HepG2 (cell line): ENCODE measurements at regions not wholly inside any gene's neighbourhood (a gene's known extent, or its start where the extent isn't known, plus 50 kb on each side); places are given as distances from the start of the nearest gene placed in this dataset.

ENCODE experiments used
- ATAC-seq: fragments of 200-7000 bp; cut with Tn5 transposase; 3 replicates; pipeline ENCODE4 v1.9.1; 2020; ENCODE audit warnings: mild to moderate bottlenecking, moderate library complexity
- BruUV-seq: library from RNA; stranded (reverse); fragments of 400-500 nt; replicated peaks from 2 replicates; lab custom pipeline; 2021; lab: Mats Ljungman, UMichigan
- CTCF ChIA-PET: fragments of 300-600 bp; formaldehyde crosslinking; extraction: SDS; loops from one replicate; lab custom pipeline; 2021; ENCODE audit warnings: low total read pairs, inconsistent platforms, low intra/inter-chr PET ratio; lab: Yijun Ruan, JAX
- POLR2A ChIA-PET: fragments of 350-600 bp; sonication (Branson Sonifier 250); formaldehyde crosslinking; loops from one replicate; lab custom pipeline; 2020; ENCODE audit warnings: antibody characterized with exemption, inconsistent platforms; lab: Yijun Ruan, JAX
- DNase-seq: peaks from one replicate; pipeline ENCODE4 v3.0.0-alpha.2; 2015; ENCODE audit warnings: low spot score
- FAIRE-seq: peaks from 3 replicates; lab custom pipeline; 2011; peaks lifted over from hg19 to GRCh38; lab: Jason Lieb, UNC
- H2AFZ ChIP-seq: one replicate; pipeline ENCODE4 v1.6.1; 2011; ENCODE audit warnings: low read length, inconsistent platforms
- H3K27ac ChIP-seq: fragments of 300-600 bp; 3 replicates; pipeline ENCODE4 v1.8.0; 2011; ENCODE audit warnings: mixed run types, mild to moderate bottlenecking, mixed read lengths, low read length, inconsistent platforms; ENCODE audit not compliant: insufficient read depth; ENCODE audit errors: extremely low read length
- H3K27me3 ChIP-seq, 2 experiments: fragments of 200-600 bp in 1 of 2; 2 replicates in 1 of 2; 3 replicates in 1 of 2; pipeline versions ENCODE4 v1.6.0 to v1.8.0; 2011; ENCODE audit warnings: low read length in 2 of 2, mild to moderate bottlenecking in 2 of 2, moderate library complexity in 2 of 2, inconsistent platforms in 1 of 2; ENCODE audit not compliant: insufficient read depth in 2 of 2, control insufficient read depth in 1 of 2
- H3K36me3 ChIP-seq, 2 experiments: fragments of 200-600 bp in 1 of 2; replicated peaks in 1 of 2; 2 replicates in 1 of 2; 3 replicates in 1 of 2; pipeline versions ENCODE4 v1.5.1 to v1.8.0; 2011; ENCODE audit warnings: low read length in 2 of 2, inconsistent platforms in 1 of 2; ENCODE audit not compliant: insufficient read depth in 2 of 2, control insufficient read depth in 1 of 2
- H3K4me1 ChIP-seq: 2 replicates; pipeline ENCODE4 v1.5.1; 2012; ENCODE audit warnings: low read length, inconsistent platforms; ENCODE audit not compliant: insufficient read depth
- H3K4me2 ChIP-seq: 2 replicates; pipeline ENCODE4 v1.6.0; 2011; ENCODE audit warnings: low read depth, low read length, inconsistent platforms
- H3K4me3 ChIP-seq, 3 experiments: fragments of 200-600 bp in 1 of 3; sonication (generic), shearing (Covaris generic) in 1 of 3; replicated peaks in 1 of 3; 2 replicates each; pipeline ENCODE4 v1.5.1; 2011 to 2016; ENCODE audit warnings: low read length in 3 of 3, inconsistent platforms in 2 of 3, low read depth in 2 of 3, mild to moderate bottlenecking in 2 of 3, control low read depth in 1 of 3, mixed read lengths in 1 of 3; ENCODE audit not compliant: insufficient read depth in 1 of 3
- H3K79me2 ChIP-seq: one replicate; pipeline ENCODE4 v1.6.1; 2011; ENCODE audit warnings: low read length, inconsistent platforms; ENCODE audit not compliant: insufficient read depth
- H3K9ac ChIP-seq: 2 replicates; pipeline ENCODE4 v1.6.0; 2011; ENCODE audit warnings: mild to moderate bottlenecking, low read depth, low read length, inconsistent platforms; ENCODE audit not compliant: insufficient read depth
- H3K9me3 ChIP-seq: 2 replicates; pipeline ENCODE4 v1.5.1; 2012; ENCODE audit warnings: mild to moderate bottlenecking, low read length
- H4K20me1 ChIP-seq: 2 replicates; pipeline ENCODE4 v1.6.0; 2011; ENCODE audit warnings: inconsistent platforms, mild to moderate bottlenecking, low read length, moderate library complexity; ENCODE audit not compliant: insufficient read depth
- AGO1 ChIP-seq: fragments of 200-400 bp; formaldehyde crosslinking; IDR thresholded peaks from 2 replicates; pipeline ENCODE4 v1.6.1; 2017; ENCODE audit warnings: mild to moderate bottlenecking, low read depth, low read length, moderate library complexity; ENCODE audit not compliant: poor library complexity, severe bottlenecking
- GABPB1 ChIP-seq: IDR thresholded peaks from 2 replicates; pipeline ENCODE4 v1.6.1; 2016; ENCODE audit warnings: mild to moderate bottlenecking, missing genetic modification reagents, moderate library complexity, missing compliant biosample characterization
- GATAD1 ChIP-seq: IDR thresholded peaks from 2 replicates; pipeline ENCODE4 v1.6.1; 2016; ENCODE audit warnings: missing genetic modification reagents, missing compliant biosample characterization
- HNF4G ChIP-seq, 2 experiments: sonication (generic) in 1 of 2; formaldehyde crosslinking in 1 of 2; IDR thresholded peaks; 2 replicates each; pipeline versions ENCODE4 v1.4.0 to v1.6.1; 2011 to 2020; ENCODE audit warnings: borderline replicate concordance in 2 of 2, low read depth in 2 of 2, mild to moderate bottlenecking in 2 of 2, low read length in 1 of 2, missing genetic modification reagents in 1 of 2, moderate library complexity in 1 of 2
- MBNL3 ChIP-seq: fragments of 250-450 bp; sonication (Bioruptor Pico); conservative IDR thresholded peaks from 2 replicates; pipeline ENCODE4 v1.8.0; 2022; ENCODE audit warnings: mild to moderate bottlenecking, inconsistent platforms
- NCOA5 ChIP-seq: sonication (generic); formaldehyde crosslinking; IDR thresholded peaks from 2 replicates; pipeline ENCODE4 v1.4.0; 2020; ENCODE audit warnings: missing genetic modification reagents
- XRCC5 ChIP-seq: fragments of 200-400 bp; formaldehyde crosslinking; optimal IDR thresholded peaks from 2 replicates; pipeline ENCODE3; 2017; ENCODE audit warnings: mild to moderate bottlenecking, low read length
- ZNF253 ChIP-seq: sonication (generic); formaldehyde crosslinking; IDR thresholded peaks from 2 replicates; pipeline ENCODE4 v1.8.0; 2022; ENCODE audit warnings: mild to moderate bottlenecking, missing genetic modification reagents, borderline replicate concordance
- ZNF773 ChIP-seq: sonication (generic); formaldehyde crosslinking; IDR thresholded peaks from 2 replicates; pipeline ENCODE4 v1.4.0; 2020; ENCODE audit warnings: missing genetic modification reagents, borderline replicate concordance
- WGBS: methylation state at CpG from one replicate; pipeline ENCODE4 v1.1.6; 2017; ENCODE audit warnings: low lambda C conversion rate; 5-methylcytosine and 5-hydroxymethylcytosine counted together
- in situ Hi-C: cut with HindIII; loops from 2 replicates; pipeline ENCODE4 v1.10.0; 2017; ENCODE audit warnings: low pct_unique_long_range_greater_than_20kb; ENCODE audit not compliant: extremely low pct_ligation_motif_present
- intact Hi-C: fragments of 100-400 bp; cut with micrococcal nuclease; formaldehyde crosslinking; loops from one replicate; pipeline ENCODE4 v1.10.0; 2022; ENCODE audit not compliant: unreplicated experiment
- TF ChIP-seq, protein P1 (sequence below): sonication (generic); formaldehyde crosslinking; IDR thresholded peaks from 2 replicates; pipeline ENCODE4 v1.4.0; 2020; ENCODE audit warnings: missing genetic modification reagents
- TF ChIP-seq, protein P2 (sequence below): sonication (generic); formaldehyde crosslinking; IDR thresholded peaks from 2 replicates; pipeline ENCODE4 v1.4.0; 2020; ENCODE audit warnings: mild to moderate bottlenecking, missing genetic modification reagents

DNA sequence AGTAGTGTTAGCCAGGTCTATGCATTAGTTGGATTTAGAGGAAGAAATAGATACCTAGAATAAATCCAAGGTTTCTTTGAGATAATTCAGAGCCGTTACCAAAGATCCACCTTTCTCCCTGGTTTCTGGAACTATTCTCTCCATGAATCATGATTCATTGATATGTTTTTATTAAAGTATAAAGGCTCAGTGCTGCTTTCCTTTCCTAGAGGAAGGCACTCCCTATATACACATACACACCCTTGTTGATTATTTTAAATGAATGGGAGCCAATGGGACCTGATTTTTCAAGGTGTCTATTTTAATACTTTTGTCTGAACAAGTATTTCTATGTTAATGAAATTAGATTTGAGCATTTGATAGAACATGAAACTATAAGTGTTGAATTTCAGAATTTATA, 146.8 kb upstream of the SPRY1 start:
- ATAC-seq (no peak), DNase-seq (no peak), FAIRE-seq (no peak)
- Histone ChIP-seq H3K36me3 (no peaks in the 10 kb centered on the region), H3K27me3 (no peaks in the 10 kb centered on the region), H3K4me3 (no peak overlapping the region), H2AFZ (no peak overlapping the region), H3K27ac (no peak overlapping the region), H3K9ac (no peak overlapping the region), H4K20me1 (no peaks in the 10 kb centered on the region), H3K4me2 (no peak overlapping the region), H3K4me1 (no peaks in the 10 kb centered on the region), H3K9me3 (no peaks in the 10 kb centered on the region), H3K79me2 (no peaks in the 10 kb centered on the region)
- ChIA-PET POLR2A (no interaction called here), CTCF (no interaction called here)
- TF ChIP-seq GATAD1 (CRISPR knock-in tag) (no peak), XRCC5 (no peak), ZNF253 (CRISPR knock-in tag) (no peak), ZNF773 (CRISPR knock-in tag) (no peak), NCOA5 (CRISPR knock-in tag) (no peak), AGO1 (no peak), HNF4G (IDR thresholded peaks at IDR 0.05; ENCODE audit: borderline replicate concordance, low read depth, low read length) (no peak), HNF4G (CRISPR knock-in tag; IDR thresholded peaks at IDR 0.05; ENCODE audit: borderline replicate concordance, low read depth) (no peak), MBNL3 (no peak), GABPB1 (no peak)
- TF ChIP-seq, protein P1, sequence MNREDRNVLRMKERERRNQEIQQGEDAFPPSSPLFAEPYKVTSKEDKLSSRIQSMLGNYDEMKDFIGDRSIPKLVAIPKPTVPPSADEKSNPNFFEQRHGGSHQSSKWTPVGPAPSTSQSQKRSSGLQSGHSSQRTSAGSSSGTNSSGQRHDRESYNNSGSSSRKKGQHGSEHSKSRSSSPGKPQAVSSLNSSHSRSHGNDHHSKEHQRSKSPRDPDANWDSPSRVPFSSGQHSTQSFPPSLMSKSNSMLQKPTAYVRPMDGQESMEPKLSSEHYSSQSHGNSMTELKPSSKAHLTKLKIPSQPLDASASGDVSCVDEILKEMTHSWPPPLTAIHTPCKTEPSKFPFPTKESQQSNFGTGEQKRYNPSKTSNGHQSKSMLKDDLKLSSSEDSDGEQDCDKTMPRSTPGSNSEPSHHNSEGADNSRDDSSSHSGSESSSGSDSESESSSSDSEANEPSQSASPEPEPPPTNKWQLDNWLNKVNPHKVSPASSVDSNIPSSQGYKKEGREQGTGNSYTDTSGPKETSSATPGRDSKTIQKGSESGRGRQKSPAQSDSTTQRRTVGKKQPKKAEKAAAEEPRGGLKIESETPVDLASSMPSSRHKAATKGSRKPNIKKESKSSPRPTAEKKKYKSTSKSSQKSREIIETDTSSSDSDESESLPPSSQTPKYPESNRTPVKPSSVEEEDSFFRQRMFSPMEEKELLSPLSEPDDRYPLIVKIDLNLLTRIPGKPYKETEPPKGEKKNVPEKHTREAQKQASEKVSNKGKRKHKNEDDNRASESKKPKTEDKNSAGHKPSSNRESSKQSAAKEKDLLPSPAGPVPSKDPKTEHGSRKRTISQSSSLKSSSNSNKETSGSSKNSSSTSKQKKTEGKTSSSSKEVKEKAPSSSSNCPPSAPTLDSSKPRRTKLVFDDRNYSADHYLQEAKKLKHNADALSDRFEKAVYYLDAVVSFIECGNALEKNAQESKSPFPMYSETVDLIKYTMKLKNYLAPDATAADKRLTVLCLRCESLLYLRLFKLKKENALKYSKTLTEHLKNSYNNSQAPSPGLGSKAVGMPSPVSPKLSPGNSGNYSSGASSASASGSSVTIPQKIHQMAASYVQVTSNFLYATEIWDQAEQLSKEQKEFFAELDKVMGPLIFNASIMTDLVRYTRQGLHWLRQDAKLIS (CRISPR knock-in tag), result no peak
- TF ChIP-seq, protein P2, sequence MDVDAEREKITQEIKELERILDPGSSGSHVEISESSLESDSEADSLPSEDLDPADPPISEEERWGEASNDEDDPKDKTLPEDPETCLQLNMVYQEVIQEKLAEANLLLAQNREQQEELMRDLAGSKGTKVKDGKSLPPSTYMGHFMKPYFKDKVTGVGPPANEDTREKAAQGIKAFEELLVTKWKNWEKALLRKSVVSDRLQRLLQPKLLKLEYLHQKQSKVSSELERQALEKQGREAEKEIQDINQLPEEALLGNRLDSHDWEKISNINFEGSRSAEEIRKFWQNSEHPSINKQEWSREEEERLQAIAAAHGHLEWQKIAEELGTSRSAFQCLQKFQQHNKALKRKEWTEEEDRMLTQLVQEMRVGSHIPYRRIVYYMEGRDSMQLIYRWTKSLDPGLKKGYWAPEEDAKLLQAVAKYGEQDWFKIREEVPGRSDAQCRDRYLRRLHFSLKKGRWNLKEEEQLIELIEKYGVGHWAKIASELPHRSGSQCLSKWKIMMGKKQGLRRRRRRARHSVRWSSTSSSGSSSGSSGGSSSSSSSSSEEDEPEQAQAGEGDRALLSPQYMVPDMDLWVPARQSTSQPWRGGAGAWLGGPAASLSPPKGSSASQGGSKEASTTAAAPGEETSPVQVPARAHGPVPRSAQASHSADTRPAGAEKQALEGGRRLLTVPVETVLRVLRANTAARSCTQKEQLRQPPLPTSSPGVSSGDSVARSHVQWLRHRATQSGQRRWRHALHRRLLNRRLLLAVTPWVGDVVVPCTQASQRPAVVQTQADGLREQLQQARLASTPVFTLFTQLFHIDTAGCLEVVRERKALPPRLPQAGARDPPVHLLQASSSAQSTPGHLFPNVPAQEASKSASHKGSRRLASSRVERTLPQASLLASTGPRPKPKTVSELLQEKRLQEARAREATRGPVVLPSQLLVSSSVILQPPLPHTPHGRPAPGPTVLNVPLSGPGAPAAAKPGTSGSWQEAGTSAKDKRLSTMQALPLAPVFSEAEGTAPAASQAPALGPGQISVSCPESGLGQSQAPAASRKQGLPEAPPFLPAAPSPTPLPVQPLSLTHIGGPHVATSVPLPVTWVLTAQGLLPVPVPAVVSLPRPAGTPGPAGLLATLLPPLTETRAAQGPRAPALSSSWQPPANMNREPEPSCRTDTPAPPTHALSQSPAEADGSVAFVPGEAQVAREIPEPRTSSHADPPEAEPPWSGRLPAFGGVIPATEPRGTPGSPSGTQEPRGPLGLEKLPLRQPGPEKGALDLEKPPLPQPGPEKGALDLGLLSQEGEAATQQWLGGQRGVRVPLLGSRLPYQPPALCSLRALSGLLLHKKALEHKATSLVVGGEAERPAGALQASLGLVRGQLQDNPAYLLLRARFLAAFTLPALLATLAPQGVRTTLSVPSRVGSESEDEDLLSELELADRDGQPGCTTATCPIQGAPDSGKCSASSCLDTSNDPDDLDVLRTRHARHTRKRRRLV (CRISPR knock-in tag), result no peak
- in situ Hi-C loops, result no loop called here
- WGBS, result 91% methylated on average over 1 of the region's 1 CpG
- intact Hi-C loops, result no loop called here
- BruUV-seq, result no TSS peak
